IMR-90 (cell line): ENCODE measurements at regions not wholly inside any gene's neighbourhood (a gene's known extent, or its start where the extent isn't known, plus 50 kb on each side); places are given as distances from the start of the nearest gene placed in this dataset.

Experiments
- ATAC-seq: fragments of 200-7000 bp; cut with Tn5 transposase; 2 replicates; pipeline ENCODE4 v1.9.1; 2020; ENCODE audit warnings: low read depth, mild to moderate bottlenecking, moderate library complexity
- BruUV-seq: library from RNA; stranded (reverse); fragments of 400-500 nt; replicated peaks from 2 replicates; lab custom pipeline; 2021; lab: Mats Ljungman, UMichigan
- CTCF ChIA-PET: fragments of 300-600 bp; formaldehyde crosslinking; extraction: SDS; loops from one replicate; lab custom pipeline; 2021; ENCODE audit warnings: antibody characterized with exemption; lab: Yijun Ruan, JAX
- POLR2A ChIA-PET: fragments of 300-600 bp; sonication (Branson Sonifier 250); formaldehyde crosslinking; loops from one replicate; lab custom pipeline; 2022; ENCODE audit warnings: antibody characterized with exemption; ENCODE audit not compliant: unreplicated experiment; lab: Charles Lee
- DNase-seq: peaks from one replicate; pipeline ENCODE4 v3.0.0; 2013
- H2AFZ ChIP-seq: replicated peaks from 2 replicates; pipeline ENCODE3; 2013; ENCODE audit warnings: low read length, mild to moderate bottlenecking; ENCODE audit not compliant: poor library complexity
- H2AK5ac ChIP-seq: 2 replicates; pipeline ENCODE4 v1.6.1; 2013; ENCODE audit warnings: low read depth, low read length, inconsistent platforms
- H2AK9ac ChIP-seq: replicated peaks from 2 replicates; pipeline ENCODE3; 2013; ENCODE audit warnings: mild to moderate bottlenecking, low read depth, low read length, moderate library complexity; ENCODE audit not compliant: poor library complexity
- H2BK120ac ChIP-seq: 2 replicates; pipeline ENCODE4 v1.6.1; 2013; ENCODE audit warnings: low read depth, low read length, inconsistent platforms
- H2BK15ac ChIP-seq: 3 replicates; pipeline ENCODE4 v1.6.1; 2013; ENCODE audit warnings: low read depth, low read length, inconsistent platforms
- H2BK20ac ChIP-seq: 2 replicates; pipeline ENCODE4 v1.6.1; 2013; ENCODE audit warnings: low read depth, mild to moderate bottlenecking, inconsistent platforms, low read length, moderate library complexity
- H2BK5ac ChIP-seq: 2 replicates; pipeline ENCODE4 v1.6.1; 2013; ENCODE audit warnings: mild to moderate bottlenecking, low read depth, low read length, inconsistent platforms; ENCODE audit not compliant: poor library complexity, severe bottlenecking
- H3K14ac ChIP-seq: replicated peaks from 2 replicates; pipeline ENCODE4 v1.6.1; 2013; ENCODE audit warnings: low read depth, low read length, inconsistent platforms
- H3K18ac ChIP-seq: 2 replicates; pipeline ENCODE4 v1.6.1; 2013; ENCODE audit warnings: low read depth, low read length, control low read depth
- H3K23ac ChIP-seq: 2 replicates; pipeline ENCODE4 v1.6.1; 2013; ENCODE audit warnings: low read depth, low read length, inconsistent platforms
- H3K27ac ChIP-seq: 2 replicates; pipeline ENCODE4 v1.5.1; 2013; ENCODE audit warnings: mild to moderate bottlenecking, control low read depth, low read length; ENCODE audit not compliant: insufficient read depth
- H3K27me3 ChIP-seq: 2 replicates; pipeline ENCODE4 v1.6.1; 2013; ENCODE audit warnings: low read length; ENCODE audit not compliant: control insufficient read depth, insufficient read depth
- H3K36me3 ChIP-seq: 2 replicates; pipeline ENCODE4 v1.6.1; 2013; ENCODE audit warnings: low read length, mixed read lengths; ENCODE audit not compliant: control insufficient read depth, insufficient read depth
- H3K4ac ChIP-seq: 2 replicates; pipeline ENCODE4 v1.6.1; 2013; ENCODE audit warnings: low read depth, low read length, inconsistent platforms
- H3K4me1 ChIP-seq: 2 replicates; pipeline ENCODE4 v1.6.1; 2013; ENCODE audit warnings: low read length, mixed read lengths; ENCODE audit not compliant: control insufficient read depth, insufficient read depth
- H3K4me2 ChIP-seq: 2 replicates; pipeline ENCODE4 v1.6.1; 2013; ENCODE audit warnings: low read depth, mild to moderate bottlenecking, control low read depth, low read length, moderate library complexity
- H3K4me3 ChIP-seq: 2 replicates; pipeline ENCODE4 v1.5.1; 2013; ENCODE audit warnings: low read depth, mild to moderate bottlenecking, control low read depth, low read length, moderate library complexity; ENCODE audit not compliant: insufficient read depth
- H3K56ac ChIP-seq: 2 replicates; pipeline ENCODE4 v1.6.1; 2013; ENCODE audit warnings: low read length, inconsistent platforms; ENCODE audit not compliant: insufficient read depth; ENCODE audit errors: extremely low read depth
- H3K79me1 ChIP-seq, 2 experiments: 2 replicates each; pipeline ENCODE4 v1.6.1; 2013; ENCODE audit warnings: low read length in 2 of 2, inconsistent platforms in 1 of 2, low read depth in 1 of 2
- H3K9ac ChIP-seq: 2 replicates; pipeline ENCODE4 v1.6.1; 2013; ENCODE audit warnings: low read depth, low read length, control low read depth
- H3K9me1 ChIP-seq: 2 replicates; pipeline ENCODE4 v1.6.1; 2013; ENCODE audit warnings: low read length, inconsistent platforms; ENCODE audit not compliant: insufficient read depth
- H3K9me3 ChIP-seq: 2 replicates; pipeline ENCODE4 v1.6.1; 2013; ENCODE audit warnings: low read length; ENCODE audit not compliant: control insufficient read depth, insufficient read depth
- H4K20me1 ChIP-seq: 2 replicates; pipeline ENCODE4 v1.6.1; 2013; ENCODE audit warnings: low read length, inconsistent platforms; ENCODE audit not compliant: insufficient read depth
- H4K5ac ChIP-seq: 2 replicates; pipeline ENCODE4 v1.6.1; 2013; ENCODE audit warnings: mild to moderate bottlenecking, low read depth, low read length, control low read depth
- H4K8ac ChIP-seq, 2 experiments: 2 replicates each; pipeline ENCODE4 v1.6.1; 2013; ENCODE audit warnings: low read depth in 2 of 2, low read length in 2 of 2, control low read depth in 1 of 2, inconsistent platforms in 1 of 2
- H4K91ac ChIP-seq: 2 replicates; pipeline ENCODE4 v1.6.1; 2013; ENCODE audit warnings: low read depth, low read length, inconsistent platforms; ENCODE audit not compliant: insufficient read depth
- ELK1 ChIP-seq: fragments of 150-350 bp; IDR thresholded peaks from 2 replicates; pipeline ENCODE4 v1.6.1; 2016; ENCODE audit warnings: low read depth, mild to moderate bottlenecking, low read length, moderate library complexity, borderline replicate concordance
- FOS ChIP-seq: fragments of 150-350 bp; IDR thresholded peaks from 2 replicates; pipeline ENCODE4 v1.6.1; 2016; ENCODE audit warnings: low read depth, low read length
- MAFK ChIP-seq: IDR thresholded peaks from 2 replicates; pipeline ENCODE4 v1.6.1; 2012; ENCODE audit warnings: low read depth, low read length, improper control_type of control experiment
- MXI1 ChIP-seq: IDR thresholded peaks from 2 replicates; pipeline ENCODE4 v1.6.1; 2012; ENCODE audit warnings: low read depth, mild to moderate bottlenecking, low read length, moderate library complexity, borderline replicate concordance
- NFE2L2 ChIP-seq: fragments of 150-350 bp; IDR thresholded peaks from 2 replicates; pipeline ENCODE4 v1.6.1; 2016; ENCODE audit warnings: low read depth, mild to moderate bottlenecking, low read length
- POLR2A ChIP-seq: IDR thresholded peaks from 2 replicates; pipeline ENCODE4 v1.6.1; 2012; ENCODE audit warnings: mild to moderate bottlenecking, low read depth, low read length
- RAD21 ChIP-seq: IDR thresholded peaks from 2 replicates; pipeline ENCODE4 v1.6.1; 2012; ENCODE audit warnings: low read length, improper control_type of control experiment
- RCOR1 ChIP-seq: IDR thresholded peaks from 2 replicates; pipeline ENCODE4 v1.6.1; 2012; ENCODE audit warnings: mild to moderate bottlenecking, low read length, improper control_type of control experiment; ENCODE audit not compliant: insufficient replicate concordance
- SMC3 ChIP-seq: fragments of 150-350 bp; IDR thresholded peaks from 2 replicates; pipeline ENCODE4 v1.6.1; 2016; ENCODE audit warnings: low read depth, mild to moderate bottlenecking, antibody characterized with exemption, low read length, moderate library complexity
- USF2 ChIP-seq: fragments of 150-350 bp; IDR thresholded peaks from 2 replicates; pipeline ENCODE4 v1.6.1; 2017; ENCODE audit warnings: mild to moderate bottlenecking, antibody characterized with exemption, low read length, low read depth
- WGBS, 2 experiments: methylation state at CpG; one replicate each; pipeline versions ENCODE4 v1.1.5 to v1.1.7; 2013; ENCODE audit warnings: missing lambda C conversion rate in 2 of 2; ENCODE audit not compliant: insufficient read length in 1 of 2; ENCODE audit errors: extremely low coverage in 2 of 2; 5-methylcytosine and 5-hydroxymethylcytosine counted together
- dilution Hi-C: fragments of 300-500 bp; cut with HindIII; formaldehyde crosslinking; loops from one replicate; pipeline ENCODE4 v1.14.3; 2018; ENCODE audit warnings: low sequenced_read_pairs; ENCODE audit not compliant: unreplicated experiment
- in situ Hi-C: fragments of 300-500 bp; cut with MboI; formaldehyde crosslinking; loops from 3 replicates; pipeline ENCODE4 v1.14.3; 2019; ENCODE audit warnings: low sequenced_read_pairs, inconsistent platforms, mixed read lengths
- intact Hi-C: fragments of 100-400 bp; cut with micrococcal nuclease; formaldehyde crosslinking; loops from 2 replicates; pipeline ENCODE4 v1.10.0; 2022
- TF ChIP-seq, protein P1 (sequence below): conservative IDR thresholded peaks from 2 replicates; pipeline ENCODE4 v1.5.1; 2012; ENCODE audit warnings: mild to moderate bottlenecking, low read depth, low read length, improper control_type of control experiment

- CTCF ChIA-PET = interaction anchor here (0.5 kb wide), 1 partner anchor 24 kb away, joined by 3 read pairs; no protein-coding TSS in a partner anchor
- intact Hi-C loops = no loop called here
- Histone ChIP-seq H2BK5ac (no peak overlapping the region), H4K91ac (no peak overlapping the region), H2AK9ac (no peak overlapping the region), H3K18ac (no peak overlapping the region), H3K27me3 (no peaks in the 10 kb centered on the region), H3K4ac (no peak overlapping the region), H2AFZ (no peak overlapping the region), H2BK15ac (no peak overlapping the region), H2BK20ac (no peak overlapping the region), H3K36me3 (no peaks in the 10 kb centered on the region), H4K5ac (no peak overlapping the region), H3K4me1 (peaks cover 5% of the 10 kb centered on the region), H2AK5ac (no peak overlapping the region), H3K79me1 (no peaks in the 10 kb centered on the region), H3K27ac (no peak overlapping the region), H3K9me1 (0 out of 2 replicates have a peak, but pooled peaks cover 3% of the 10 kb centered on the region), H3K56ac (no peak overlapping the region), H4K8ac (no peak overlapping the region), H3K14ac (no peak overlapping the region), H3K9me3 (no peaks in the 10 kb centered on the region), H4K20me1 (no peaks in the 10 kb centered on the region), H3K4me3 (no peak overlapping the region), H3K4me2 (no peak overlapping the region), H3K9ac (no peak overlapping the region), H3K23ac (no peak overlapping the region), H2BK120ac (no peak overlapping the region)
- dilution Hi-C loops = no loop called here
- no peak for DNase-seq
- no CpG with 5 or more reads among the region's 5 CpGs for WGBS, 2 experiments
- no peak for TF ChIP-seq SMC3
- TF ChIP-seq FOS = no peak
- TF ChIP-seq RAD21 = no peak
- TF ChIP-seq POLR2A = no peak
- TF ChIP-seq NFE2L2 = no peak
- no peak for TF ChIP-seq MXI1
- TF ChIP-seq ELK1 = no peak
- no peak for TF ChIP-seq USF2
- TF ChIP-seq, protein P1, sequence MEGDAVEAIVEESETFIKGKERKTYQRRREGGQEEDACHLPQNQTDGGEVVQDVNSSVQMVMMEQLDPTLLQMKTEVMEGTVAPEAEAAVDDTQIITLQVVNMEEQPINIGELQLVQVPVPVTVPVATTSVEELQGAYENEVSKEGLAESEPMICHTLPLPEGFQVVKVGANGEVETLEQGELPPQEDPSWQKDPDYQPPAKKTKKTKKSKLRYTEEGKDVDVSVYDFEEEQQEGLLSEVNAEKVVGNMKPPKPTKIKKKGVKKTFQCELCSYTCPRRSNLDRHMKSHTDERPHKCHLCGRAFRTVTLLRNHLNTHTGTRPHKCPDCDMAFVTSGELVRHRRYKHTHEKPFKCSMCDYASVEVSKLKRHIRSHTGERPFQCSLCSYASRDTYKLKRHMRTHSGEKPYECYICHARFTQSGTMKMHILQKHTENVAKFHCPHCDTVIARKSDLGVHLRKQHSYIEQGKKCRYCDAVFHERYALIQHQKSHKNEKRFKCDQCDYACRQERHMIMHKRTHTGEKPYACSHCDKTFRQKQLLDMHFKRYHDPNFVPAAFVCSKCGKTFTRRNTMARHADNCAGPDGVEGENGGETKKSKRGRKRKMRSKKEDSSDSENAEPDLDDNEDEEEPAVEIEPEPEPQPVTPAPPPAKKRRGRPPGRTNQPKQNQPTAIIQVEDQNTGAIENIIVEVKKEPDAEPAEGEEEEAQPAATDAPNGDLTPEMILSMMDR = no peak
- no peak for TF ChIP-seq MAFK
- TF ChIP-seq RCOR1 = no peak
- POLR2A ChIA-PET = no interaction called here
- ATAC-seq = no peak
- no TSS peak for BruUV-seq
- in situ Hi-C loops = no loop called here
Observed at GRCh38 chr11:15738931-15739330, 617.4 kb downstream of the SOX6 start.
